Vagina (tissue), 2 donors: ENCODE measurements at regions not wholly inside any gene's neighbourhood (a gene's known extent, or its start where the extent isn't known, plus 50 kb on each side); places are given as distances from the start of the nearest gene placed in this dataset.

Source experiments
- POLR2A ChIP-seq, 2 donors: fragments of 450-650 bp; IDR thresholded peaks; one replicate each; pipeline ENCODE4 v1.6.1; 2017; ENCODE audit warnings: antibody characterized with exemption in 2 of 2, mild to moderate bottlenecking in 2 of 2, moderate library complexity in 2 of 2
- POLR2AphosphoS5 ChIP-seq, 2 donors: sonication (generic); formaldehyde crosslinking; IDR thresholded peaks; one replicate each; pipeline ENCODE4 v1.9.0; 2017; ENCODE audit warnings: antibody characterized with exemption in 2 of 2, mild to moderate bottlenecking in 2 of 2, low read depth in 1 of 2; ENCODE audit not compliant: insufficient read depth in 1 of 2

GRCh38 chr1:80462006-80462405 lies 1338.7 kb upstream of the ADGRL2 start:
- no peak for TF ChIP-seq POLR2A (IDR thresholded peaks at IDR 0.05)
- no peak for TF ChIP-seq POLR2AphosphoS5 (IDR thresholded peaks at IDR 0.05; ENCODE audit: insufficient read depth in 1 of 2, low read depth in 1 of 2)
